C1 segment of cervical spinal cord (tissue), 14 donors: ENCODE measurements at regions not wholly inside any gene's neighbourhood (a gene's known extent, or its start where the extent isn't known, plus 50 kb on each side); places are given as distances from the start of the nearest gene placed in this dataset.
"Not testable (repeated sequence)": the region's sequence is repeated elsewhere in the genome, so short reads cannot be mapped to it uniquely, and the experiment has no call there.

Source experiments
- DNase-seq, 14 donors: peaks; one replicate each; lab custom pipeline; 2025; lab: John Stamatoyannopoulos, UW

DNA sequence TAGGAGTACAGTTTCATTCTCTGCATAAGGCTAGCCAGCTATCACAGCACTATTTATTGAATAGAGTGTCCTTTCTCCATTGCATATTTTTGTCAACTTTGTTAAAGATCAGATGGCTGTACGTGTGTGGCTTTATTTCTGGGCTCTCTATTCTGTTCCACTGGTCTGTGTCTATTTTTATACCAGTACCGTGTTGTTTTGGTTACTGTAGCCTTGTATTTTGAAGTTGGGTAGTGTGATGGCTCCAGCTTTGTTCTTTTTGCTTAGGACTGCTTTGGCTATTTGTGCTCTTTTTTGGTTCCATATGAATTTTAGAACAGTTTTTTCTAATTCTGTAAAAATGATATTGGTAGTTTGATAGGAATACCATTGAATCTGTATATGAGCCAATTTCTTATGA lies 182.1 kb upstream of the DIAPH2 start:
- DNase-seq, result no peak

DNA sequence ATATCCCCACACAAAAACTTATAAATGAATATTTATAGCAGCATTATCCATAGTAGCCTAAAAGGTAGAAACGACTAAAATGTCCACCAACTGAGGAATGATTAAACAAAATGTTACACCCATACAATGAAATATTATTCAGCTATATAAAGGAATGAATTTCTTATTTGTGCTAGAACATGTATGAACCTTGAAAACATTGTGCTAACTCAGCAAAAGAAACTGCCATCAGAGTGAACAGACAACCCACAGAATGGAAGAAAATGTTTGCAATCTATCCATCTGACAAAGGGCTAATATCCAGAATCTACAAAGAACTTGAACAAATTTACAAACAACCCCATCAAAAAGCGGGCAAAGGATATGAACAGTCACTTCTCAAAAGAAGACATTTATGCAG lies 155.3 kb upstream of the DIAPH2 start:
- not testable (repeated sequence) for DNase-seq

GRCh38 chrX:96538104-96538725 lies 146.4 kb upstream of the DIAPH2 start:
- no peak for DNase-seq

DNA sequence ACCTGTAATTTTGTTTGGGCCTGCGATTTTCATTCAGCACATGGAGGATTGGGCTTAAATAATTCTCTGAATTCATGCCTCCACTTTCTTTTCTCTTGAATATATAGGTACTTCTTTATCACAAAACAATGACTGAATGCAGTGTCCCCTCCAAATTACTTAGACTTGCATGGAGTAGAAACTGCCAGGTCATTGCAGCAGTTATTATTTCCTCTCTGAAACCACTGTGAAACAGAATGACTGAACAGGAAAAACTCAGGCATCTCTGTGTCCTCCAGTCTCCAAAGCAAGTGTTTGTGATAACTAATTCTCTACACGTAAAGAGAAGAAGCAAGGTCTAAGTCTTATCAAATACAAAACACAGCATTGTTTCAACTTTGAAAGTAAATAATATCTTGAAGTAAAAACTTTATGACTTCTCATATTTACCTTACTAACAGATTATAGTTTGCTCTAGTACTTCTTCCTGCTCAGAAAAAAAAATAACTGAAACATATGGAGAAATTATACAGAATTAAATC lies 144.5 kb upstream of the DIAPH2 start:
- no peak for DNase-seq

DNA sequence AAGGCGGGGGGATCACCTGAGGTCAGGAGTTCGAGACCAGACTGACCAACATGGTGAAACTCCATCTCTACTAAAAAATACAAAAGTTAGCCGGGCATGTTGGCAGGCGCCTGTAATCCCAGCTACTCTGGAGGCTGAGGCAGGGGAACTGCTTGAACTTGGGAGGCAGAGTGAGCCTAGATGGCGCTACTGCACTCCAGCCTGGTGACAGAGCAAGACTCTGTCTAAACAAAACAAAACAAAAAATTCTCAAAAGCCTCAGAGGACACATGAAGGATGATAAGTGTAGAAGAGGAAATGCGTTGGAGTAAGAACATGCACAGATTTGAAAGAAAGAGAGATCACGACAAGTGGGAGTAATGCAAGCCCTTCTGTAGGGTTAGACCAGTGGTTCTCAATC lies 138.4 kb upstream of the DIAPH2 start:
- DNase-seq, result not testable (repeated sequence)

DNA sequence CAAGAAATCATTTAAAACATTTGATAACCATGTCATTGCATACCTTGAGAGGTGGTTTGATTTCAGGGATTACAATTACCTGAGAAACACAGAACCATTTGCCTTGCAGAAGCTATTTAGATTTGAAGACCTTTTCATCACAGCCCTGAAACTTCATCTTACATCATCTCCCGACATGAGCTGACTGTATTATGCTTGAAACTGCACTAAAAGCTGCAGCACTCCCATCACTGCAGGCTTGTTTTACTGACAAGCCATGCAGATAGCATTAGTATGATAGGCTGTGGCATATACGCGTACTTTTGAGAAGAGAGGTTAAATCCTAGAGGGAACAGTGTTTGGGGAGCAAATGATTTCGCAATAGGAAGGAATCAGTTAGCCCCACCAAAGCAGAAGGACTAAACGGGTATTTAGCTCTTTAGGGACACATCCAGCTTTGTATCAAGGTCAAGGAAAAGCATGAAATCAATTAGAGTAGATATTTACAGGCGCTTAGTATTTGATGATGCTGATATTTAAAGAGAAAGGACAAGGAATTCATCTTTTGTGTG lies 133.2 kb upstream of the DIAPH2 start:
- no peak for DNase-seq

- no peak for DNase-seq
Observed at GRCh38 chrX:96556886-96557285, 127.8 kb upstream of the DIAPH2 start.

DNA sequence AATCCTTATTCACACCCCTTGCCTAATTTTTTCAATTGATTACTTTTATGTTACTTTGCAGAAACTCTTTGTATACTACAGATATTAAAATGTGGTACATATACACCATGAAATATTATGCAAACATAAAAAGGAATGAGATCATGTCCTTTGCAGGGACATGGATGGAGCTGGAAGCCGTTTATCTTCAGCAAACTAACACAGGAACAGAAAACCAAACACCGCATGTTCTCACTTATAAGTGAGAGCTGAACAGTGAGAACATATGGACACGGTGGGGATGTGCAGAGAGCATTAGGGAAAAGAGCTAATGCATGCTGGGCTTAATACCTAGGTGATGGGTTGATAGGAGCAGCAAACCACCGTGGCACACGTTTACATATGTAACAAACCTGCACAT lies 123.5 kb upstream of the DIAPH2 start:
- DNase-seq, result not testable (repeated sequence)

GRCh38 chrX:96563646-96564045 lies 121.0 kb upstream of the DIAPH2 start:
- no peak for DNase-seq

GRCh38 chrX:96564595-96564994 lies 120.0 kb upstream of the DIAPH2 start:
- no peak for DNase-seq

DNA sequence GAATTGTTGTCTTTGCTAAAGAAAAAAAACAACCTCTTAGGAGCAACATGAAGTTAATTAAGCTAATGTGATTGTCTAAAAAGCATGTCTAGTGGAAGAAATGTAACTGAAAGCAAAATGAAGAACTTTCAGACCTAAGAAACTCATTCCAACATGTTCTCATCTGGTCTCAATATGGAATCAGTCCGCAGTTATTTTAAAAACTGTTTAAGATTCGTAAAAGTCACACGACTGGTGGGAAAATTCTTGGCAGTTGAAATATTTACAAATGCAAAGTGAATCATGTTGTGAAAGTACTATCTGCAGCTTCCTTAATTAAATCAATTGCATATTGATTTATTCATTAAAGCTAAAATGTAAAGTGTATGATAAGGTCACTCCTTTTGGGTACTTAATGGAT lies 117.8 kb upstream of the DIAPH2 start:
- DNase-seq, result no peak

DNA sequence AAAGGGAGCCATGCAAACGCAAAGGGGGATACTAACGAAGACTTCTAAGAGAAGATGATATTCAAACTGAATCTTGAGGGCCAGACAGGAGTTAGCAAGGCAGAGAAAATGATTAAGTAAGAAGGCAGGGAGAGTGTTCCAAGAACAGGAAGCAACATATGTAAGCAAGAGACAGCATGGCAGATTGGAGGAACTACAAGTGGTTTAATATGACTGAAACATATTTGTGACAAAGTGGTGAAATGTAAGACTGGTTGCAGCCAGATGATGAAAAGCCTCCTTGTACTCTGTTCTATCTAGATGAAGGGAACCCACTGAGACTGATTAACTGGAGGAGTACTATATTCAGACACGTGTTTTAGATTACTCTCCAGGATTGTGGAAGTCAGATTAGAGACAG lies 116.6 kb upstream of the DIAPH2 start:
- no peak for DNase-seq

DNA sequence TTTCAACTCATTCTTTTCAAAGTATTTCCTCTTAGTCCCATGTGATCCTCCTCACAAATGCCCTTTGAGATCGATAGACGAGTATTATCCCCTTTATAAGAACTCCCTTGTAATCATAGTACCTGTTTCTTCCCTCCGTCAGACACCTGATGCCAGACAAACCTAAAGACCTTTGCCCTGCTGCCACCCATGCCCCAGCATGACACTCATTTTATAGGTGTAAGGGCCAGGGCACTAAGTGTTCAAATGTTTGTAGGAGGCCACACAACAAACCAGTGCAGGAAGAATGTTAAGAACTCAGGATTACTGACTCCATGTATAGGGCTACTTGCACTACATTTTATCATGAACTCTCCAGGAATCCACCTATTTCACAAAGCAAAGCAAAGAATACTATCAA lies 115.6 kb upstream of the DIAPH2 start:
- DNase-seq, result no peak

DNA sequence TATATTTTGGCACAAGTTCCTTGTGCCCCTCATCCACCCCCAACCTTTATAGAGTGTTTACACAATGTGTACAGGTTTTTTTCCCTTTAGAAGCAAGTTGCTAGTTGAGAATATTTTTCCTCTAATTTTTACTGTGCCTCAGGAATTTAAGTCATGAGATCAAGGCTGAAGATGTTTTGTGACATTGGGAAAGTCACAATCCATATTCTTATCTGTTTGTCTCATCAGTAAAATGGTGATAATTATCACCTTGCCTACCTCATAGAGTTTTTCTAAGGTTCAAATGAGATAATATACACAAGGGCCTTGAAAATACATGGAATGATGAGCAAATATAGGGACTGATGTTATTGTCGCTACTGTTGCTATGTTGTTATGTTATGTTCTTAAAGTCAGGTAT lies 109.6 kb upstream of the DIAPH2 start:
- DNase-seq, result no peak

- no peak for DNase-seq
Observed at GRCh38 chrX:96576368-96576767, 108.3 kb upstream of the DIAPH2 start.

DNA sequence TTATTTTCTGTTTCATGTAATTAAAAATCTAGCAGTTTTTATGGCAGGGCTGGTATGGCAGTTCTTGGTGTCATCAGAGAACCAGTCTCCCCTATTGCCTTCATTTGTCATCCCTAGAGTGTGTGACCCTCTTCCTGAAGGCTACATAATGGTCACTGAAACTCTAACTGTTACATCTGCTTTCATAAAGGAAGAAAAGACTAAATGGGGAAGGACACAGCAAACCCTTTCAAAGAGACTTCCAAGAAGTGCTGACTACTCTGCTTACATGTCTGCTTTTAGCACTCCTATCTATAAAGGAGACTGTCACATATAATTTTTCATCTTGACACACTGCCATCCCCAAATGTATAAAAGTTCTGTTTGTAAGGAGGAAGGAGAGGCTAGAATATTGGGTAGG lies 105.9 kb upstream of the DIAPH2 start:
- peak in 1 of 14 donors; percentile 0 for DNase-seq

- no peak for DNase-seq
Observed at GRCh38 chrX:96579252-96579651, 105.4 kb upstream of the DIAPH2 start.

DNA sequence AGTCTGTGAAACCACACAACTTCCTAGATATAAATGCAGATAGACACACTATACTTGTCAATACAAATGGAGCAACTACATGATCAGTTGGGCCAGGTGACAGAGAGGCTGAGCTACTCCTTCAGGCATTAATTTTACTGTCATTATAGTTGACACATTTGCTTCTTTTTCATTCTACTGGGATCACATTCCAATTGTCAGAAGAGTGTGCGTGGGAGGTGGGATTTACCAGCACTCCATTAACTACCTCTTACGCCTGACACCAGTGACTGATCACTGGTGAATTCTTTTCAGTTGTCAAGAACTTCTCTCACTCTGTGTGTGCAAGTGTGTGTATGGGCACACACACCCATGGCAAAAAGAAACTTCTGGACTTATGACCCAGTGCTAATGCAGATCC lies 94.2 kb upstream of the DIAPH2 start:
- DNase-seq, result no peak

DNA sequence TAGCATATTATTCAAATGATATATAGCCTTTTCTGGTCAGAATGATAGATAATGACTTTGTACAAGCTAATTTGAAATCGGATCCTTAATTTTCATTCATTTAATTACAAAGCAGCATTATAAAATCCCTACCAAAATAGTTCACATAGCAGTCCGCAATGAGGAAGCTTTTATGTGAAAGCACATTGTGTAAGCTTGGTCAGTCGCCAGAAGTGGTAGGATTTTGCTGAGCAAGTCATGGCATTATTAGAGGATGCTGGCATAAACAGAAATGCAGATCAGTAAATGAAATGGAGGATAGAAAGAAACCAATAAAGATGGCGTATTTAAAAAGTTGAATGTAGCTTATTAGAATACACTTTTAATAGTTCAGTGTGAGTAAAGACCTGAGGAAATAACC lies 93.2 kb upstream of the DIAPH2 start:
- peak in 1 of 14 donors; percentile 0 for DNase-seq

- not testable (repeated sequence) for DNase-seq
Observed at GRCh38 chrX:96597847-96598246, 86.8 kb upstream of the DIAPH2 start.

DNA sequence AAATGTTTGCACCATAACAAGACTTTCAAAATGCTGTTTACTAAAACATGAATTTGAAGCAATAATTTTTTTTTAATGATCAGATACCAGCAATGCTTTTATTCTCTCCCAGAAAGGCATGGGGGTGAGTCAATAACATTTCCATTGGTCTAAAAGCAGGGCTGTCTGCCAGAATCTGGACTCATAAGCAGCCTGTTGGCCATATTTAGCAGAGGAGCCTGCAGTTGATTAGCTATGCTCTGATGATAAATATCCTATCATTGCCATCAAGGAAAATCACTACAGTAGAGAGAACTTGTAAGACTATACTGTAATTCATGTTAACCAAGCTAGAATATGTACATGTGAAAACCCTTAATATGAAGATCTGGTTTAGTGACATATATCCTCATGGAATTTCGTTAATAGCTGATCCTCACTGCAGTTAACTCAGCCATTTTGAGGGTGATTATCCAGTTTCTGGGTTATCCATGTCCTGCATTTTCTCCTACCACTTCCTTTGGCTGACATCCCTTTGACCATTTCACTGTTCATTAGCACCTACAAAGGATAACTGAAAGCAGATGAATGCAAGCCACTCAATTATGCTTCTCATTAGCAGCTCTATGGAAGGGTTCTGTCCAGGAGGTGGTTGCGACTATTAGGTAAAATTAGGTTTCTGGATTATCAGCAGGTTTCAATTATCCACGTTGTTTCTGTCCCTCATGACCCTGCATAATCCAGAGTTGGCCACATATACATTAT lies 72.9 kb upstream of the DIAPH2 start:
- DNase-seq, result no peak

DNA sequence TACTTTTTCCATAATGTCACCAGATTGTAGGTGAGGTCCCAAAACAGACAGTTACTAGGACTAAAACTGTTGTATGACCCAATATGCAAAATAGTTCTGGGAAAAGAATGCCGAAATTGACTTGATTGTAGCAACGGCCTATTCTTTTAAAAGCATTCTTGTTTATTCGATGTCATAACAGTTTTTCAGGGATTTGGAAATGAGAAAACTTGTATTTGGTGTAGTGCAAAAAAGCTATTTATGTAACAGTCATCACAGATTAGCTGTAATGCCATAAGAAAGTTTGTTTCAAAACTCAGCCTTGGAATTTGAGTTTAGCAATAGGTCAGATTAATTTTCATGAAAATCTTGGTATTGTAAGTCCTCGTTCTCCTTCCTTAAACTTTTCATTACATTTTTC lies 69.2 kb upstream of the DIAPH2 start:
- no peak for DNase-seq

DNA sequence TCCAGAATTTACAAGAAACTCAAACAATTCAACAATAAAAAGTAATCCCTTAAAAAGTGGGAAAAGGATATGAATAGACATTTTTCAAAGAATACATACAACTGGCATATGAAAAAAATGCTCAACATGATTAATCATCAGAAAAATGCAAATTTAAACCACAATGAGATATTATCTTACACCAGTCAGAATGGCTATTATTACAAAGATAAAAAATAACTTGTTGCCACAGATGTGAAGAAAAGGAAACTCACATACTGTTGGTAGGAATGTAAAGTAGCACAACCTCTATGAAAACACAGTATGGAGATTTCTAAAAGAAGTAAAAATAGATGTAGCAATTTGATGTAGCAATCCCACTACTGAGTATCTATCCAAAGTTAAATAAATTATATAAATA lies 65.1 kb upstream of the DIAPH2 start:
- no peak for DNase-seq
